ENCODE measurements at regions not wholly inside any gene's neighbourhood (a gene's known extent, or its start where the extent isn't known, plus 50 kb on each side); places are given as distances from the start of the nearest gene placed in this dataset.

GRCh38 chrX:43140582-43140981 lies 362.6 kb upstream of the PPP1R2C start:
- TF ChIP-seq CTCF (IDR thresholded peaks at IDR 0.05; ENCODE audit: low read depth, low read length), result no peak
- Histone ChIP-seq H3K27ac (ENCODE audit: low read depth, low read length) (no peak overlapping the region), H3K9me3 (ENCODE audit: control insufficient read depth, insufficient read depth, low read length) (no peaks in the 10 kb centered on the region), H3K27me3 (ENCODE audit: control insufficient read depth, insufficient read depth, low read length) (no peaks in the 10 kb centered on the region), H3K4me3 (ENCODE audit: low read depth, low read length) (no peak overlapping the region)
- no peak for DNase-seq (ENCODE audit: low read depth, low spot score)
- CTCF ChIA-PET, result no interaction called here
- POLR2A ChIA-PET, result no interaction called here

GRCh38 chrX:43141885-43142284 lies 363.9 kb upstream of the PPP1R2C start:
- CTCF ChIA-PET, result no interaction called here
- no peak for TF ChIP-seq CTCF (IDR thresholded peaks at IDR 0.05; ENCODE audit: low read depth, low read length)
- POLR2A ChIA-PET, result no interaction called here
- no peak overlapping the region for H3K27ac ChIP-seq (ENCODE audit: low read depth, low read length)
- DNase-seq (ENCODE audit: low read depth, low spot score), result no peak
- H3K9me3 ChIP-seq (ENCODE audit: control insufficient read depth, insufficient read depth, low read length), result no peaks in the 10 kb centered on the region
- H3K4me3 ChIP-seq (ENCODE audit: low read depth, low read length), result no peak overlapping the region
- no peaks in the 10 kb centered on the region for H3K27me3 ChIP-seq (ENCODE audit: control insufficient read depth, insufficient read depth, low read length)

- POLR2A ChIA-PET, result no interaction called here
Measured at GRCh38 chrX:43148305-43148704, 370.3 kb upstream of the PPP1R2C start.

GRCh38 chrX:43165343-43165920 lies 387.5 kb upstream of the PPP1R2C start:
- Histone ChIP-seq H3K27ac (ENCODE audit: low read depth, low read length) (no peak overlapping the region), H3K27me3 (ENCODE audit: control insufficient read depth, insufficient read depth, low read length) (no peaks in the 10 kb centered on the region), H3K9me3 (ENCODE audit: control insufficient read depth, insufficient read depth, low read length) (no peaks in the 10 kb centered on the region), H3K4me3 (ENCODE audit: low read depth, low read length) (no peak overlapping the region)
- DNase-seq (ENCODE audit: low read depth, low spot score), result no peak
- POLR2A ChIA-PET, result no interaction called here
- CTCF ChIA-PET, result no interaction called here
- TF ChIP-seq CTCF (IDR thresholded peaks at IDR 0.05; ENCODE audit: low read depth, low read length), result no peak

More at GRCh38 chrX:43148305-43148704, 370.3 kb upstream of the PPP1R2C start:
- no peak overlapping the region for H3K4me3 ChIP-seq (ENCODE audit: low read depth, low read length)
- CTCF ChIA-PET, result no interaction called here
- no peak for TF ChIP-seq CTCF (IDR thresholded peaks at IDR 0.05; ENCODE audit: low read depth, low read length)
- no peak for DNase-seq (ENCODE audit: low read depth, low spot score)
- no peaks in the 10 kb centered on the region for H3K27me3 ChIP-seq (ENCODE audit: control insufficient read depth, insufficient read depth, low read length)
- no peak overlapping the region for H3K27ac ChIP-seq (ENCODE audit: low read depth, low read length)
- H3K9me3 ChIP-seq (ENCODE audit: control insufficient read depth, insufficient read depth, low read length), result no peaks in the 10 kb centered on the region

- Histone ChIP-seq H3K27me3 (ENCODE audit: control insufficient read depth, insufficient read depth, low read length) (no peaks in the 10 kb centered on the region), H3K4me3 (ENCODE audit: low read depth, low read length) (no peak overlapping the region), H3K9me3 (ENCODE audit: control insufficient read depth, insufficient read depth, low read length) (no peaks in the 10 kb centered on the region), H3K27ac (ENCODE audit: low read depth, low read length) (no peak overlapping the region)
- CTCF ChIA-PET, result no interaction called here
- POLR2A ChIA-PET, result no interaction called here
- no peak for DNase-seq (ENCODE audit: low read depth, low spot score)
- TF ChIP-seq CTCF (IDR thresholded peaks at IDR 0.05; ENCODE audit: low read depth, low read length), result no peak
Measured at GRCh38 chrX:43166874-43167273, 388.9 kb upstream of the PPP1R2C start.
